GM10248 (cell line): ENCODE measurements at regions not wholly inside any gene's neighbourhood (a gene's known extent, or its start where the extent isn't known, plus 50 kb on each side); places are given as distances from the start of the nearest gene placed in this dataset.

Experiments
- CTCF ChIA-PET: fragments of 300-600 bp; sonication (Branson Sonifier 250); formaldehyde crosslinking; extraction: SDS; loops from one replicate; lab custom pipeline; 2021; ENCODE audit warnings: antibody characterized with exemption; lab: Yijun Ruan, JAX
- POLR2A ChIA-PET: fragments of 350-650 bp; sonication (Branson Sonifier 250); formaldehyde crosslinking; extraction: SDS; loops from one replicate; lab custom pipeline; 2020; ENCODE audit warnings: antibody characterized with exemption; lab: Yijun Ruan, JAX
- DNase-seq: peaks from one replicate; pipeline ENCODE4 v3.0.0; 2012; ENCODE audit errors: extremely low spot score
- TF ChIP-seq, protein P1 (sequence below): IDR thresholded peaks from 2 replicates; pipeline ENCODE4 v1.5.1; 2012; ENCODE audit warnings: mild to moderate bottlenecking, low read depth; ENCODE audit errors: extremely low read depth, missing control alignments, control extremely low read depth

DNA sequence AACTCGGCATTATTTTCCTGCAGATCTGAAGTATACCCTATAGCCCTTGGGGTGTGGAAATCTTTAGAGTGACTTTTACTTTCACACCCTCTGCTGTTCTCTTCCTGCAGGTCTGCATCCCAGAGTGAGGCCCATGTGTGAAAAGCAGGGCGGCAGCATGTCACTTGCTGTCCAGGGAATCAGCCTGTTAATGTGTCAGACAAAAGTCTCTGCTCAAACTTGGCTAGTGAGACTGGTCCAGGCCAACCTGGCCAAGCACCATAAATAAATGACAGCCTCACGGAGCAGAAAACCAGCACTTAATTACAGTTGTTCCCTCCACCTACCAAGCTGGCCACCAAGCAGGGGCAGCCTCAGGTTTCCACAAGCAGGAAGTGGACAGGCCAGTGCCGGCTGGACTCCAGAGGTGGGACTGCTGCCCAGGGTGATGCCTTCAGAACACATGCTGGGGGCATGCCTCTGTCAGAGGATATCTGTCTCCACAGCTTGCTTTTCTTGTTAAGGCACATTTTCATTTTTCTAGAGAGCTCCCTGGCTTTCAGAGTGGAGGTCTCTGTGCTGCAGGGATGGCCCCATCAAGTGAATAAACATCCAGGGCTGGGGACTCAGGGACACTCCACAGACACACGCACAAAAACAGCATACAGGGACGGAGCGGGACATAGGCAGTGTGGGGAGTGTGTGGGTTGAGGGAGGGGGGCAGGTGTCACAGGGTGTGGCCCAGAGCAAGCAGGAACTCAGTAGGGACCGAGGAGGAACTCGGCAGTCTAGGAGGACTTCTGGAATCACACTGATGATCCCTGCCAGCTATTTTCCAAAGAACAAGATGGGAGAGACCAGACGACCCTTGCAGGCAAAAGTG, 243.8 kb upstream of the IRX1 start:
- ChIA-PET CTCF (interaction anchor here (1.0 kb wide), 1 partner anchor 11 kb away, joined by 3 read pairs; no protein-coding TSS in a partner anchor), POLR2A (no interaction called here)
- TF ChIP-seq, protein P1, sequence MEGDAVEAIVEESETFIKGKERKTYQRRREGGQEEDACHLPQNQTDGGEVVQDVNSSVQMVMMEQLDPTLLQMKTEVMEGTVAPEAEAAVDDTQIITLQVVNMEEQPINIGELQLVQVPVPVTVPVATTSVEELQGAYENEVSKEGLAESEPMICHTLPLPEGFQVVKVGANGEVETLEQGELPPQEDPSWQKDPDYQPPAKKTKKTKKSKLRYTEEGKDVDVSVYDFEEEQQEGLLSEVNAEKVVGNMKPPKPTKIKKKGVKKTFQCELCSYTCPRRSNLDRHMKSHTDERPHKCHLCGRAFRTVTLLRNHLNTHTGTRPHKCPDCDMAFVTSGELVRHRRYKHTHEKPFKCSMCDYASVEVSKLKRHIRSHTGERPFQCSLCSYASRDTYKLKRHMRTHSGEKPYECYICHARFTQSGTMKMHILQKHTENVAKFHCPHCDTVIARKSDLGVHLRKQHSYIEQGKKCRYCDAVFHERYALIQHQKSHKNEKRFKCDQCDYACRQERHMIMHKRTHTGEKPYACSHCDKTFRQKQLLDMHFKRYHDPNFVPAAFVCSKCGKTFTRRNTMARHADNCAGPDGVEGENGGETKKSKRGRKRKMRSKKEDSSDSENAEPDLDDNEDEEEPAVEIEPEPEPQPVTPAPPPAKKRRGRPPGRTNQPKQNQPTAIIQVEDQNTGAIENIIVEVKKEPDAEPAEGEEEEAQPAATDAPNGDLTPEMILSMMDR: no peak
- no peak for DNase-seq

DNA sequence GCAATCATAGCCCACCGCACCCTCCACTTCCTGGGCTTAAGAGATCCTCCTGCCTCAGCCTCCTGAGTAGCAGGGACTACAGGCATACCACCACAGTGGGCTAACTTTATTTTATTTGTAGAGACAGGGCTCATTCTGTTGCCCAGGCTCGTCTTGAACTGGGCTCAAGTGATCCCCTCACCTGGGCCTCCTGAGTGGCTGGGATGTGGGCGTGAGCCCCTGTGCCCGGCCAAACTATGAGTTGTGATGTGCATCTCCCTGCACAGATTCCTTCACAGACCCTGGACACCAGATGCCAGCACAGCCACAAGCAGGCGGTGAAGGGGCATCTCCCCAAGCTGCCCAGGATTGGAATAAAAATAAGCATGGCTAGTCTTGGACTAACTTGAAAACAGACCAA, 244.9 kb upstream of the IRX1 start:
- ChIA-PET CTCF (interaction anchor here (1.0 kb wide), 1 partner anchor 10 kb away, joined by 3 read pairs; no protein-coding TSS in a partner anchor), POLR2A (no interaction called here)
- TF ChIP-seq, protein P1: no peak
- no peak for DNase-seq

DNA sequence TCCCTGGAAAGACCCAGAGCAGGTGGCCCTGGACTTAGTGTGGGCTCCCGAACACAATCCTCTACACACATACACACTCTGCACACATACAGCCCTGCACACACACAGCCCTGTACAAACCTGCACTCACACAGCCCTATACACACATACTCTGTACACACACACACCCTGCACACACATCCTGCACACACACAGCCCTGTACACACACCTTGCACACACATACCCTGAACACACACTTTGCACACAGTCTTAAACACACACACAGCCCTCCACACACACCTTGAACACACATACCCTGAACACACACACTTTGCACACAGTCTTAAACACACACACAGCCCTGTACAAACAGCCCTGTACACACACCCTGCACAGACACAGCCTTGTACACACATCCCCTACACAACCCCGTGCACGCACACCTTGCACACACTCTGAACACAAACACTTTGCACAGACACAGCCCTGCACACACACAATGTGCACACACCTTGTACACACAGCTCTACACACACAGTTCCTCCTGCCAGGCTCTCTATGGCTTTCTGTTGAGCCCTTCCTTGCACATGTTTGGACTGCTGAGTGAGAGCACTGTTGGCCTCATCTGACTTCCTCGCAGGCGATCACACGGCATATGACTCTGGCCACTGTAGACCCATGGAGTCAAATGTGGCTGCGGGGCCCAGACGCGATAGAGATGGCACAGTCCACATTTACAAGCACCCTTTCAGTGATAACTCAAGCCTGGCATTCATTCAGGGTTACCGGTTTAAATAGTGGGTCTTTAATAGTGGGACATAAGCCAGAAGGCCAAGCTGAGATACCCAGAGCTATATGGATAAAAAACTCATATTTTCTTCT, 245.7 kb upstream of the IRX1 start:
- DNase-seq: no peak
- ChIA-PET POLR2A (no interaction called here), CTCF (no interaction called here)
- TF ChIP-seq, protein P1: no peak

DNA sequence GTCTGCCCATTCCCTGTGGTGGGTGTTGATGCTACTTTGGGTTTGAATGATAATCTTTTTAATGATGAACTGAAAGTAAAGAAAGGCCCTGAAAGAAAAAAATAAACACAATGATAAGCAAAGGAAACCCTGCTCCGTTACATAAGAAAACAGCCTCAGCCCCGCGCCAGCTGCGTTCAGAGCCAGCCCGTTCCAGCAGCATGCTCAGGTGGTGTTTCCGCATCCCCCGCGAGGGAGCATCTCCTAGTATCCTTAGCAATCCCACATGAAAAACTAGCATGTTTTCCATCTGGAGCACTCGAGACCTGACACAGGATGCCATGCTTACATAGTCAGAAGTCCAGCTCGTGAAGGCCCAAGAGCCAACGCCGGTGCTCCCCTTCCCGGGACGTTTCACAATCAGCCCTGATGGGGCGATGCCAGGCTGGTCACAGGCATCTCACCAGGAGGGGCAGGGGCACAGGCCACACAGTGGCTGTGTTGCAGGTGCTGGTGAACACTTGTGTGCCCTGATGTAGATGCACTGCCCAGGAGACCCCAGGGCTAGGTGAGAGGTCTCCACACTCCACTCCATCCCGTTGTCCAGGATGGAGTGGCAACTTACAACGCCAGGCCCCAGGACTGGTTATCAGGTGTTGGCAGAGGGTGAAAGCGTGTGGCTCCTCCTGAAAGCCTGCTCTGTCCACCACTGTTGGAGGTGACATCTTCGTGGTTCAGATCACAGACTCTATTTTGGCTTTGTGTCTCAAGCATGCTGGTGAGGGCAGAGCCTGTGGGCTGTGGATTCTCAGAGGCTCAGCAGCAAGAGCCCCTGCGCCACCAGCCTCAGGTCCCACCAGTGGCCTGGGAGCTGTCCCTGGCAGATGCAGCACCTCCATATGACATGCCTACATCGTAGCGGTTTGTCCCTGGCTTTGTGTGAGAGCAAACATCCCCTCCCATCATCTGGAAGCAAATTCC, 246.8 kb upstream of the IRX1 start:
- CTCF ChIA-PET: no interaction called here
- TF ChIP-seq, protein P1: no peak
- DNase-seq: no peak
- POLR2A ChIA-PET: no interaction called here

DNA sequence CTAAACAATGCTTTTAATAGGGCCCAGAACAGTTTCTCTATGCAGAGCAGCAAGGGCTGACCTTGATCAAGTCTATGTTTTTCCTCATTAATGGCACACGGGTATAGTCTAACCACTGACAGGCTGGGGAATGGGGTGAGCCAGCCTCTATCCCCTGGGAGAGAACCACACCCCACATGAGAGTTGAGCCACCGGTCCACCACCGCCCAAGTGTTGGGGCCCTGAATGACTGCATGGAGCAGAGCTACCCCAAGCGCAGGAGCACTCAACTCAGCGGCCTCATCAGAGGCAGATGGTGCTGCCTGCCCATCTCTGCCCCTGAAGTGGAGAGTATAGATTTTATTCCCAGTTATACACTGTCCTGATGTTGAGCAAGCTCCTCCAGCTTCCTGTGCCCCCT, 247.9 kb upstream of the IRX1 start:
- TF ChIP-seq, protein P1: no peak
- CTCF ChIA-PET: no interaction called here
- POLR2A ChIA-PET: no interaction called here
- DNase-seq: no peak
